ENCODE measurements at regions not wholly inside any gene's neighbourhood (a gene's known extent, or its start where the extent isn't known, plus 50 kb on each side); places are given as distances from the start of the nearest gene placed in this dataset.

DNA sequence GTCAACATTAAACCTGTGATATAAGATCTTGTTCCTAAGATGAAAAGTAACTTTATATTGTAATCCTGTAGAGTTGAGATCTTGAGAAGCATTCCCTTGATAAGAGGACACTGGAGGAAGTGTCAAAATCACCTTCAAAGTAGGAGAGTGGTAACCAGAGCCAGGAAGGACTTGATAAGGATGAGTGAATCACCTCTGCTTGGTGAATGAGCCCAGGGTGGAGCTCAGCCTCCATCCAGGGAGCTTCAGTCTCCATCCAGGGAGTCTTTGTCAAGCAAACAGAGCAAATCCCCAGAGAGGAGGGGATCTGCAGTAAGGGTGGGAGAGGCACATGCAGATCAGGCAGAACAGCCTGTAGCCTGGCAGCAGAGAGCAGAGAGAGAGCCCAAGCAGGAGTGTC, 167.1 kb upstream of the SIX2 start:
- Histone ChIP-seq H3K27me3 (ENCODE audit: control insufficient read depth in 4 of 4, insufficient read depth in 4 of 4, low read length in 3 of 4) (no peaks in the 10 kb centered on the region), H3K36me3 (ENCODE audit: control insufficient read depth in 4 of 4, insufficient read depth in 3 of 4, low read depth in 1 of 4, low read length in 3 of 4) (no peaks in the 10 kb centered on the region), H3K27ac (ENCODE audit: low read depth in 1 of 2, low read length in 2 of 2) (no peak overlapping the region), H3K9me3 (ENCODE audit: control insufficient read depth in 4 of 4, low read length in 3 of 4) (no peaks in the 10 kb centered on the region), H3K4me3 (ENCODE audit: low read depth in 1 of 3, low read length in 3 of 3) (no peak overlapping the region), H3K4me1 (ENCODE audit: control insufficient read depth in 4 of 4, insufficient read depth in 4 of 4, low read length in 3 of 4) (no peaks in the 10 kb centered on the region), H3K9ac (ENCODE audit: low read depth in 1 of 2, low read length in 2 of 2) (no peak overlapping the region)
- no peak for DNase-seq (ENCODE audit: low spot score)
- TF ChIP-seq GABPA (IDR thresholded peaks at IDR 0.05 in 1 of 2, conservative IDR thresholded peaks at IDR 0.05 in 1 of 2) (no peak), RXRA (IDR thresholded peaks at IDR 0.05) (no peak), HNF4A (conservative IDR thresholded peaks at IDR 0.05) (no peak)
- TF ChIP-seq, protein P1, sequence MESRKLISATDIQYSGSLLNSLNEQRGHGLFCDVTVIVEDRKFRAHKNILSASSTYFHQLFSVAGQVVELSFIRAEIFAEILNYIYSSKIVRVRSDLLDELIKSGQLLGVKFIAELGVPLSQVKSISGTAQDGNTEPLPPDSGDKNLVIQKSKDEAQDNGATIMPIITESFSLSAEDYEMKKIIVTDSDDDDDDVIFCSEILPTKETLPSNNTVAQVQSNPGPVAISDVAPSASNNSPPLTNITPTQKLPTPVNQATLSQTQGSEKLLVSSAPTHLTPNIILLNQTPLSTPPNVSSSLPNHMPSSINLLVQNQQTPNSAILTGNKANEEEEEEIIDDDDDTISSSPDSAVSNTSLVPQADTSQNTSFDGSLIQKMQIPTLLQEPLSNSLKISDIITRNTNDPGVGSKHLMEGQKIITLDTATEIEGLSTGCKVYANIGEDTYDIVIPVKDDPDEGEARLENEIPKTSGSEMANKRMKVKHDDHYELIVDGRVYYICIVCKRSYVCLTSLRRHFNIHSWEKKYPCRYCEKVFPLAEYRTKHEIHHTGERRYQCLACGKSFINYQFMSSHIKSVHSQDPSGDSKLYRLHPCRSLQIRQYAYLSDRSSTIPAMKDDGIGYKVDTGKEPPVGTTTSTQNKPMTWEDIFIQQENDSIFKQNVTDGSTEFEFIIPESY (IDR thresholded peaks at IDR 0.05) = no peak
- TF ChIP-seq, protein P2, sequence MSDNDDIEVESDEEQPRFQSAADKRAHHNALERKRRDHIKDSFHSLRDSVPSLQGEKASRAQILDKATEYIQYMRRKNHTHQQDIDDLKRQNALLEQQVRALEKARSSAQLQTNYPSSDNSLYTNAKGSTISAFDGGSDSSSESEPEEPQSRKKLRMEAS (IDR thresholded peaks at IDR 0.05) = no peak
- TF ChIP-seq, protein P3, sequence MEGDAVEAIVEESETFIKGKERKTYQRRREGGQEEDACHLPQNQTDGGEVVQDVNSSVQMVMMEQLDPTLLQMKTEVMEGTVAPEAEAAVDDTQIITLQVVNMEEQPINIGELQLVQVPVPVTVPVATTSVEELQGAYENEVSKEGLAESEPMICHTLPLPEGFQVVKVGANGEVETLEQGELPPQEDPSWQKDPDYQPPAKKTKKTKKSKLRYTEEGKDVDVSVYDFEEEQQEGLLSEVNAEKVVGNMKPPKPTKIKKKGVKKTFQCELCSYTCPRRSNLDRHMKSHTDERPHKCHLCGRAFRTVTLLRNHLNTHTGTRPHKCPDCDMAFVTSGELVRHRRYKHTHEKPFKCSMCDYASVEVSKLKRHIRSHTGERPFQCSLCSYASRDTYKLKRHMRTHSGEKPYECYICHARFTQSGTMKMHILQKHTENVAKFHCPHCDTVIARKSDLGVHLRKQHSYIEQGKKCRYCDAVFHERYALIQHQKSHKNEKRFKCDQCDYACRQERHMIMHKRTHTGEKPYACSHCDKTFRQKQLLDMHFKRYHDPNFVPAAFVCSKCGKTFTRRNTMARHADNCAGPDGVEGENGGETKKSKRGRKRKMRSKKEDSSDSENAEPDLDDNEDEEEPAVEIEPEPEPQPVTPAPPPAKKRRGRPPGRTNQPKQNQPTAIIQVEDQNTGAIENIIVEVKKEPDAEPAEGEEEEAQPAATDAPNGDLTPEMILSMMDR (IDR thresholded peaks at IDR 0.05; ENCODE audit: low read depth, low read length, missing input control) = no peak
- TF ChIP-seq, protein P4, sequence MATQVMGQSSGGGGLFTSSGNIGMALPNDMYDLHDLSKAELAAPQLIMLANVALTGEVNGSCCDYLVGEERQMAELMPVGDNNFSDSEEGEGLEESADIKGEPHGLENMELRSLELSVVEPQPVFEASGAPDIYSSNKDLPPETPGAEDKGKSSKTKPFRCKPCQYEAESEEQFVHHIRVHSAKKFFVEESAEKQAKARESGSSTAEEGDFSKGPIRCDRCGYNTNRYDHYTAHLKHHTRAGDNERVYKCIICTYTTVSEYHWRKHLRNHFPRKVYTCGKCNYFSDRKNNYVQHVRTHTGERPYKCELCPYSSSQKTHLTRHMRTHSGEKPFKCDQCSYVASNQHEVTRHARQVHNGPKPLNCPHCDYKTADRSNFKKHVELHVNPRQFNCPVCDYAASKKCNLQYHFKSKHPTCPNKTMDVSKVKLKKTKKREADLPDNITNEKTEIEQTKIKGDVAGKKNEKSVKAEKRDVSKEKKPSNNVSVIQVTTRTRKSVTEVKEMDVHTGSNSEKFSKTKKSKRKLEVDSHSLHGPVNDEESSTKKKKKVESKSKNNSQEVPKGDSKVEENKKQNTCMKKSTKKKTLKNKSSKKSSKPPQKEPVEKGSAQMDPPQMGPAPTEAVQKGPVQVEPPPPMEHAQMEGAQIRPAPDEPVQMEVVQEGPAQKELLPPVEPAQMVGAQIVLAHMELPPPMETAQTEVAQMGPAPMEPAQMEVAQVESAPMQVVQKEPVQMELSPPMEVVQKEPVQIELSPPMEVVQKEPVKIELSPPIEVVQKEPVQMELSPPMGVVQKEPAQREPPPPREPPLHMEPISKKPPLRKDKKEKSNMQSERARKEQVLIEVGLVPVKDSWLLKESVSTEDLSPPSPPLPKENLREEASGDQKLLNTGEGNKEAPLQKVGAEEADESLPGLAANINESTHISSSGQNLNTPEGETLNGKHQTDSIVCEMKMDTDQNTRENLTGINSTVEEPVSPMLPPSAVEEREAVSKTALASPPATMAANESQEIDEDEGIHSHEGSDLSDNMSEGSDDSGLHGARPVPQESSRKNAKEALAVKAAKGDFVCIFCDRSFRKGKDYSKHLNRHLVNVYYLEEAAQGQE (IDR thresholded peaks at IDR 0.05) = no peak

DNA sequence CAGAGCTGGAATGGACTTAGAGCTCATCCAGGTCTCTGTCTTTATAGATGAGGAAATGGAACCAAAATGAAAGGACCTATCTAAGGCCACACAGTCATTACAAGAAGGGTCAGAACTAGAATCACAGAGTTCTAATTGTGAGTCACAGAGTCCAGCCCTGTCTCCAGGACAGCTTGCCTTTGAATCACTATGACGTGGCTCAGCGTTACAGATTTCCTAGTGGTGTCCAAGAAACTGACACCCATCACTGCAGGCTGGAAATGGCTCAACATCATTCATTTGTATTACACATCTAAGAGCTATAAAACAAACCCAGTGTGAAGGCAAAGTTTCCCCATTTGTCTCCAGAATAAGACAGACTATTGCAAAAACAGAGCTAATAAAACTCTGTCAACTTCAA, 164.3 kb upstream of the SIX2 start:
- H3K9me3 ChIP-seq (ENCODE audit: control insufficient read depth in 4 of 4, low read length in 3 of 4) = no peaks in the 10 kb centered on the region
- no peak overlapping the region for H3K27ac ChIP-seq (ENCODE audit: low read depth in 1 of 2, low read length in 2 of 2)
- H3K27me3 ChIP-seq (ENCODE audit: control insufficient read depth in 4 of 4, insufficient read depth in 4 of 4, low read length in 3 of 4) = peaks cover 0 to 15% (median 0%) of the 10 kb centered on the region in 4 donors
- TF ChIP-seq GABPA (IDR thresholded peaks at IDR 0.05 in 1 of 2, conservative IDR thresholded peaks at IDR 0.05 in 1 of 2) (no peak), YY1 (IDR thresholded peaks at IDR 0.05) (no peak)
- DNase-seq (ENCODE audit: low spot score) = no peak
- H3K4me1 ChIP-seq (ENCODE audit: control insufficient read depth in 4 of 4, insufficient read depth in 4 of 4, low read length in 3 of 4) = peaks cover 7 to 21% (median 11%) of the 10 kb centered on the region in 4 donors
- 84% methylated on average over 2 of the region's 2 CpGs for WGBS
- no peaks in the 10 kb centered on the region for H3K36me3 ChIP-seq (ENCODE audit: control insufficient read depth in 4 of 4, insufficient read depth in 3 of 4, low read depth in 1 of 4, low read length in 3 of 4)
- H3K9ac ChIP-seq (ENCODE audit: low read depth in 1 of 2, low read length in 2 of 2) = no peak overlapping the region
- no peak overlapping the region for H3K4me3 ChIP-seq (ENCODE audit: low read depth in 1 of 3, low read length in 3 of 3)
